ENCODE measurements at regions not wholly inside any gene's neighbourhood (a gene's known extent, or its start where the extent isn't known, plus 50 kb on each side); places are given as distances from the start of the nearest gene placed in this dataset.
"Not testable (repeated sequence)": the region's sequence is repeated elsewhere in the genome, so short reads cannot be mapped to it uniquely, and the experiment has no call there.

DNA sequence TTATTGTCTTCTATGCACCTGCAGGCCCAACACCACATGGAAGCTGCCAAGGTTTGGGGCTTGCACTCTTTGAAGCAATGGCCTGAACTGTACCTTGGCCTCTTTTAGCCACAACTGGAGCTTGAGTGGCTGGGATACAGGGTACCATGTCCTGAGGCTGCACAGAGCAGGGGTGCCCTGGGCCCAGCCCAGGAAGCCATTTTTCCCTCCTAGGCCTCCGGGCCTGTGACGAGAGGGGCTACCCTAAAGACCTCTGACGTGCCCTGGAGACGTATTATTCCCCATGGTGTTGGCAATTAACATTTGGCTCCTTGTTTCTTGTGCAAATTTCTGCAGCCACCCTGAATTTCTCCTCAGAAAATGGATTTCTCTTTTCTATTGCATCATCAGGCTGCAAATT lies 519.9 kb upstream of the MAGEB18 start:
- in situ Hi-C loops (cut with HindIII; ENCODE audit: low sequenced_read_pairs), result no loop called here

DNA sequence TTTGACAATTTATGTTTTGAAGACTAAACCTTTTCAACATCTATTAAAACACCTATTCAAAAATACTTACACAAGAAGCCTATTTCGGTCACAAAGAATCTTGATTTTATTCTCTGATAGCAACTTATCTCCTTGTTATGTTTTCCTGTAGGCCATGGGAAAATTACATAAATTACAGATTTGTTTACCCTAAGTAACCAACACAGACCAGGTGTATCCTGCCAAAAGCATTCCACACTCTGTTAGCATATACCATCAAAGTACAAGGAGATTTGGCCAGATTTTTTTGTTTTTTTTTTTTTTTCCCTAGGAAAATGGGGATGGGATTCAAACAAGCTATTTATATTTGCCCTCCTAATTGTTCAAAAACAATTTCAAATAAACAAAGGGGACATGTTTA lies 497.9 kb upstream of the MAGEB18 start:
- in situ Hi-C loops (cut with HindIII; ENCODE audit: low sequenced_read_pairs), result no loop called here

DNA sequence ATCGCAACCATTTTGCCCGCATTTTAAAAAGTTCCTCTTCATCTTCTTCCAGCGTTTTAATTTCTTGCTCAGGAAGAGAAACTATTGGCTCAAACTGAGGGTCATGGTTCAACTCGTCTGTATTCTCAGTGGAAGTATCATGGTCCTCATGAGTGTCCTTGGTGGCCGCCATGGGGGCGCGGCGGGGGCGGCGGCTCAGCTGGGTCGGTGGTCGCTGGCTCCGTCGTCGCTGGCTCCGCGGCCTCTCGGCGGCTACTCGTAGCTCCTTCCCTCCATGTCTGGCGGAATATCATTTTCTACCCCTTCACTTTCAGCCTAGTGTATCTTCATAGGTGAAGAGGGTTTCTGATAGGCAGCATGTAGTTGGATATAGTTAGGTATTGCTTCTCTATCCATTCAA lies 492.0 kb upstream of the MAGEB18 start:
- in situ Hi-C loops (cut with HindIII; ENCODE audit: low sequenced_read_pairs), result no loop called here

DNA sequence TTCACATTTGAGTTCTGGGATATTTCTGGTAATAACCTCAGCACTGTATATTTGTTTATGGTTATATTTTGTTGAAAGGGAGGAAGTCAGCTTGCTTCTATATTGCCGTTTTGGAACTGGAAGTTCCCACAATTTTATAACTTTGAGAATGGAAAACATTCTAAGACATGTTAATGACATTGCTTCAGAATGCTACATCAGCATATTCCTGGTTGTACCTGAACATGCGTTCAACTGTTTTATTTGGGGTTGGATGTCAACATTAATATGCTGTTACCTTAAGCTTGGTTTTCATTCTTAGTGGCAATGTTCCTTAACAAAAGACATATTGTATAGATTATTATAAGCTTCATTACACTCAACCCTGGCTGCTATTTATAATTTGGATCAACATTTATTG lies 489.4 kb upstream of the MAGEB18 start:
- in situ Hi-C loops (cut with HindIII; ENCODE audit: low sequenced_read_pairs), result no loop called here

DNA sequence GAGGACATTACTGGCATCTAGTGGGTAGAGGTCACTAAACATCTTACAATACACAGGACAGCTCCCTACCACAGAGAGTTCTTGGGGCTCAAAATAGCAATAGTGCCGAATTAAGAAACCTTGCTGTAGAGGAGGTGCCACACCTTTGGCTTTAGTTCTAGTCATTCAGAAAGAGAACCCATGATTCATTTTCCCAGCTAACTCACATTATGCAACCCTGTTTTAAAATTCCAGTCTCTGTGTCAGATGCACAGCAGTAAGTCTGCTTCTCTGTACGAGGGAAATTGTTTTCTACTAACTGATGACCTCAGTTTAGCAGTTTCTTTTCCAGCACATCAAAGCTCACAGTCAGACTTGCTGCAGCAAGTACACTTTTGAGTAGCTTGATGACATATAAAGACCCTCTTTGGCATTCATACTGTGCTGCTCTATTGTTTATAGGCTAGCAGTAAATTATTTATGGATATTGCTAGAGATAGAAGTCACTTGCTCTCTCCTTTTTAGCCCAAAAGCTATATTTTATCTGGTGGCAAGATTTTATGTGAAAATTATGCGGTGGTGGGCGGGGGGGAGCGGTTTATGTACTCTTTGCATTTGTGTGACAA lies 487.8 kb upstream of the MAGEB18 start:
- in situ Hi-C loops (cut with HindIII; ENCODE audit: low sequenced_read_pairs), result no loop called here

DNA sequence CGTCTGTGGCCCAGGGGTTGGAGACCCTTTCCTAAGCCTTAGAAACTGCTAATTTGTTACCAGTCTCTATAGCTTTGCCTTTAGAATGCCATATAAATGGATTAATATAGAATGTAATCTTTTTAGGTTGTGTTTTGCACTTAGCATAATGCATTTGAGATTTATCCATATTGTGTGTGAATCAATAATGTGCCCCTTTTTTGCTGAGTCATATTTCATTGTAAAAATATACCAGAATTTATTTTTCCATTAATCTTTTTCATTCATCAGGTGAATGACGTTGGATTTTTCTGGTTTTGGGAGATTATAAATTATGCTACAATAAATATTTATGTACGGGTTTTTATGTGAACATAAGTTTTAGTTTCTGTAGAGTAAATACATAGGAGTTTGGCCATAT lies 478.8 kb upstream of the MAGEB18 start:
- in situ Hi-C loops (cut with HindIII; ENCODE audit: low sequenced_read_pairs), result no loop called here

DNA sequence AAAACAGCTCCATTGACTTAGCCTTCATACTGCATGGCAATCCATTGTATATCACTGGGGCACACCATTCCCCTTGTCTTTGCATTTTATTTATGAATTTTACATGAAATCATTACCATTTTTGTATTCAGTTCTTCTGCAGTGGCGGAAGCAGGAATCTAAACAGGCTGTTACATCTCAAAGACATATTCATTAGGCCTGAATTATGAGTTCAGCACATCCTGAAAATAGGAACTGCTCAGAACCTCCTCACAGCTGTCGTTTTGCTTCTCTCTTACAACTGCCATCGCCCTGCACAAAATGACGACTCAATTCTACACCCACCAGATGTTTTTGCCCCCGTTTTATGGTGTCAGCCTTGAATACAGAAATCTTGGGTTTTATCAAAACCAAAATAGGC lies 474.4 kb upstream of the MAGEB18 start:
- in situ Hi-C loops (cut with HindIII; ENCODE audit: low sequenced_read_pairs), result no loop called here

DNA sequence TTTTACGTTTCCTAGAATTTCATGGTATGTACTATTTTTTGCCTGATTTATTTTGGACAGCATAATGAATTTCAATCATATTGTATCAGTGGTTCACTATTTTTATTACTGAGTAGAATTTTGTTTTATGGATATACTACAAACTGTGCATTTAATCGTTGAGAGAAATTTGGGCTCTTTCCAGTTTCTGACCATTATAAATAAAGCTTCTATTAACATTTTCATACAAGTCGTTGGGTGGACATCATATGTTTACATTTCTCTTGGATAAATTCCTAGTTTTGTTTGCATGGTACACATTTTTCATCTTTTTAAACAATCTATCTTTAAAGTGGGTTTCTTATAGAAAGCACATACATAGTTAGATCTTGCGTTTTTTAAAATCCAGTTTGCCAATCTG lies 472.7 kb upstream of the MAGEB18 start:
- in situ Hi-C loops (cut with HindIII; ENCODE audit: low sequenced_read_pairs), result no loop called here

DNA sequence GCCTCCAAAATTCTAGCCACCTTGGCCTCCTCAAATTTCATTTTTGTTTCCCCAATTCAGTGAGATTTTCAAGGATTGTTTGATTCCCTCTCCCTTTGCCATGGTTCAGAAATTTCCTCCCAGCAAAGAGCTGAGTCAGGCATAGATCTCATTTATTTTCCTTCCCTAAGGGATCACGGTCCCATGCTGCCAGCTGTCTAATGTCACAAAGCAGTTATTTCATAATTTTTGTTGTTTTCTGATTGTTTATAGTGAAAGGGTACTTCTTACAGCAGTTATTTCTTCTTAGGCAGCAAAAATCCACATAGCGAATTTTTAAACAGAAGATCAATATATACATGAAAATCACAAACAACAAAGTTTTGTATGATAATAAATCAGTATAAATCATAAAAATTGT lies 470.5 kb upstream of the MAGEB18 start:
- in situ Hi-C loops (cut with HindIII; ENCODE audit: low sequenced_read_pairs), result no loop called here

DNA sequence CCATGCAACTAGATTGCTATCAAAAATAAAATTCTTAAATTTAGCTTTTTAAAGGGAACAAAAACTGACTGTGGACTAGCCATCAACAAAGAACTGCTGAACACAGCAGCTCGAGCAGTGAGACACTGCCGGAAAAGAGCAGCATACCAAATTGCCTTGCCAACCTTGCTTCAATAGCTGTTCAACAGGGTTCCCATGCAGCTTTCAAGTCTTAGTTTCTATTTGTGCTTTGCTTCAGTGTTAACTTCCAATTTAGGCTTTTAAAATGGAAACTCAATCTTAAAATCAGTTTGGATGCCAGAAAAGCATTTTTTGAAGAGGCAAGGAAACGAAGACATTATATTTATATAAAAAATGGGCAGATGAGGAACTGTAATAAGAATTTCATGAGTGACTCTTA lies 463.4 kb upstream of the MAGEB18 start:
- in situ Hi-C loops (cut with HindIII; ENCODE audit: low sequenced_read_pairs), result loop anchor here (5.0 kb wide), 1 partner anchor 52 kb away; no protein-coding TSS in a partner anchor

DNA sequence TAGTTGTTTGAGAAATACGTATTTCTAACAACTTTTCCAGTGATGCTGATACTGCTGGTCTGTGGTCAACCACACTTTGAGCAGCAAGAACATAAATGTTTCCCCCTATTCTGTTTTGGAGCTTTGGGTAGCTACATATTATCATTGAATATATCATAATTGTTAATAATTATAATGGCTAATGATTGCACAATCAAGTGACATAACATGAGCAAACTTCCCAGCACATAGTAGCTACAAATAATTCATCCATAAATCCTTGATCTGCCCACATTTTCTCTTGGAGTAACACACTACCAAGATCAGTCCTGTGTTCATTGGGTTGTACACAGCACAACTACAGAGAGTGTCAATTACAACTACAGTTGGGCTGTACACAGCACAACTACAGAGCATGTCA lies 436.3 kb upstream of the MAGEB18 start:
- in situ Hi-C loops (cut with HindIII; ENCODE audit: low sequenced_read_pairs), result no loop called here

DNA sequence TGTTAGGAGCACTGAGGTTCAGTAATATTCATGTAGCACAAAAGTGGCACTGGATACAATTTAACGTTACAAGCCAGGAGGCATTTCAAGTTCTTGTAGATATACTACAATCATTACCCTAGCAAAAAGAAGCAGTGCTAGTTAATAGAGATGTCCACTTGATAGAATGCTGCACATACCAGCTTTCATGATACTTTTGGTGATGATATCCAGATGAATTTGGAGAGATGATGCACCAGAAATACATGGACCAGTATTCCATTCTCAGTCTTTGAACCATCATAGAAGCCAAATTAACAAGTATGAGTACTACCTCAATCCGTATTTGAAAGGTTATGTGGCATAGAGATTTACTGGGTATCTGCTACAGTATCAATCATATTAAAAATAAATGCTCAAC lies 421.0 kb upstream of the MAGEB18 start:
- in situ Hi-C loops (cut with HindIII; ENCODE audit: low sequenced_read_pairs), result no loop called here

DNA sequence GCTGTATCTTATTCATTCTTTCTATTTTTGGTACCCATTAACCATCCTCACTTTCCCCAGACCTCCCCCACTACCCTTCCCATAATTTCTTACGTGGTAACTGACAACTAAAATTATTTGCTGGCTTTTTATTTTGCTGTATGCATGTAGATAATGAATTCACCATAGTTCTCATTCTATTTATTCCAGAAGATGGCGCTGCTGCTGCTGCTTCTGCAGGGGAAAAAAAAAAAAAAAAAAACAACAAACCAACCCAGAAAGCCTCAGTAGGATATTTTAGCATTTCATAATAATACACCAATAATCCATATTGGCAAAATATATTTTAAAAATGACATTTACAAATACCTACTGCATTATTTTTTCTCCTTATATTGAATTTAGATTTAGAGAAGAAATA lies 416.6 kb upstream of the MAGEB18 start:
- in situ Hi-C loops (cut with HindIII; ENCODE audit: low sequenced_read_pairs), result no loop called here

DNA sequence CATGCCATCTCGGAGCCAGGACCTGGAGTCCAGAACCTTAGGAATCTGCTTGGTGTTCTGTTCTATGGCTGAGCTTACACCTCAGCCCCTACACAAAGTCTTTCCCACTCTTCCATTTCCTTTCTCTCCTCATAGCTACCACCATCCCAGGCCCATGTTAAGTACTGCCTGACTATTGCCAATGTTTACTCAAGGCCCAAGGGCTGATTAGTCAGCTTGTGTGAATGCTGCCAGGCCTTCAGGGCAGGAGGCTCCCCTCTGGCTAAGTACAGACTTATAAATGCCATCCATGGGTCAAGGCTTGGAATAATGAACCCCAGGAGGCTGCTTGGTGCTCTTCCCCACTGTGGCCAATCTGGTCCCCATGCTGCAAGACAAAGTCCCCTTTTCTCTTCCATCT lies 411.6 kb upstream of the MAGEB18 start:
- in situ Hi-C loops (cut with HindIII; ENCODE audit: low sequenced_read_pairs), result no loop called here

DNA sequence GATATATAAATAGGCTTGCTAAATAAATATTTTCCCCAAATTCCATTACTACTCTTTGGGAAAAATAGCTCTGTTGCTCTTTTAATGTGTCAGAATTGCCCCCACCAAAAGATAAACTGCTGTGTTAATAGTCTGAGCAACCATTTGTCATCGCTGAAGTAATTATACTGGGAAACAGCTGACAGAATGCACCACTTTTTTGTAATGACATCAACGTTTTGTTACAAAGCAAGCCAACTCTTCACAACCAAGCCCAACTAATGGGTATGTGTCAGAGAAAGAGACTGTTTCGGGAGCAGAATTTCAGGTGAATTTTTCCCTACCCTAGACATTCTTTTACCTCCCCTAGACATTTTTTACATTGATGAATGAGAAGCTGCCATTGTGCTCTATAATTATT lies 405.0 kb upstream of the MAGEB18 start:
- in situ Hi-C loops (cut with HindIII; ENCODE audit: low sequenced_read_pairs), result no loop called here

DNA sequence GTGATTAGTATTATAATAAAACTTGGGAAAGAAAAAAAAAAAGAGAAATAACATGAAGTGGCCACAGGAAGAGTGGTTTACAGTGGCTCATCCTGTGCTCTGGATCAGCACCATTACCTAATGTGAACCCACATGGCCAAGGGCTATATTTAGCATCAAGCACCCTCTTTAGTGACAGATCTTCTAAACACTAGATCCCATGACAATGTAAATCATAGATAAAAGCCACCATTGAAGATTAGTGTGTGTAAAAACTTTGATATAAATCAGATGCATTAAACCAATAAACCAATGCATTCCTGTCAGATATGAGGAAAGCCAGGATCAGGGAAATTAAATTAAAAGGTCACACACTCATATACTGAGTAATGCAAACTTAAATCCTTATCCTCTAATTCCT lies 400.6 kb upstream of the MAGEB18 start:
- in situ Hi-C loops (cut with HindIII; ENCODE audit: low sequenced_read_pairs), result no loop called here

DNA sequence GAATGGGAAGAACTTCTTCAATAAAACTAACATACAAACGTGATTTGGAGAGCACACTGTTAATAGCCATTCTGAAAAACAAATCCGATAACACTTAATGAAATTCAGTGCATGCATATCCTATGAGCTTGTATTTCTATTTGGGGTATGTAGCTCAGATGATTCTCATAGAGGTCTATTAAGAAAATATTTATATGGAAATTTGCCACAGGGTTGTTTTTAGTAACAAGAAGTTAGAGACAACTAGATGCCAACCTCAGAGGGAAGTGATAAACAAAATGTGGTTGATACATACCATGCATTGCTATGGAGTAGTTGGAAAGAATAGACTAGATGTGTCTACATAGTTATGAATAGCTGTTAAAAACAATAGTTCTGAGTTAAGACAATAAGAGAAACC lies 395.8 kb upstream of the MAGEB18 start:
- in situ Hi-C loops (cut with HindIII; ENCODE audit: low sequenced_read_pairs), result no loop called here

DNA sequence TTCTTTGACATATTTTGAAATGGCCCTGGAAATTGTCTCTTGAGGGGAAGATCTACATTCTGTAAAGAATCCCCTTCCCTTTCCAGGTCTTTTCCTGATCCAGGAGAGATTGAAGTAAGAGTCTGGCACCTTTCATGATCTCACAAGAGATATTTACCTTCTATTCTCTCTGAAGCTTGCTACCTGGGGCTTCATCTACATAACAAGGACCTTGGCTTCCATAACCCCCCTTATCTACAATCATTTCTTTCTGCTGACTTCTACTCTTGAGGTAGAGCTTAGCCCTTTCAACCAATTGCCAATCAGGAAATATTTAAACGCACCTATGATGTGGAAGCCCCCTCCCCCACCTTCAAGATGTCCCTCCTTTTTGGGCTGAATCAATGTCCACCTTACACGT lies 383.7 kb upstream of the MAGEB18 start:
- in situ Hi-C loops (cut with HindIII; ENCODE audit: low sequenced_read_pairs), result no loop called here

DNA sequence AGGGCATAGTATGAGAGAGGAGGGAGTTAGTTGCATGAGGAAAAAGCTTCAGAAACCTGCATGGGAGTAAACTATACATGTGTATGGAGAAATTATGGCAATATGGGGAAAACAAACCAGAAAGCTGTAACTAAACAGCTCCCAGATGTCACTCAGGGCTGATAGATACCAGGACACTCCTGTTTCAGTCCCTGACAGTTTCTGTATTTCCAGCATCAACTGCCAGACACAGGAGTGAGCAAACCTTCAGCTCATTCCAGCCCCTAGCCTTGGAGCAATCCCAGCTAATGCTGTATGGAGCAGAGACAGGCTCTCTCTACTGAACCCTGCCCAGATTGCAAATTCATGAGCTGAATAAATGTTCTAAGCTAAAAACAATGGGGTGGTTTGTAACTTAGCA lies 382.9 kb upstream of the MAGEB18 start:
- in situ Hi-C loops (cut with HindIII; ENCODE audit: low sequenced_read_pairs), result no loop called here

DNA sequence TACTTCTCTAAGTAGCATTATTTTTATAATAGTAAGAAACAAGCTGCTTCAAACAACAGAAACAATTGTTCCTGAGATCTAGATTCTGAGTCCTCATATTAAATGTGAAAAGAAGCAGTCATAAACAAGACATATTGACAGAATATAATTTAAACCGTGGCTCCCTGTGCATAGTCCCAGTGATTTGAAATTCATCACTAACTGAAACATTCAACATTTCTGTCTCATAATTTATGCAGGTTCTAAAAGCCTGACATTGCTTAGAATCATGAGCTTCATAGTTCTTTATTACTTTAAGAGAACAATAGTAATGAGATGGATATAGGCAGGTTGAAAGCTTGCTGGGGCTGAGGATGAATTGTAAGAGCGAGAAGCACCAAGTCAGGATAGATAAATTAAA lies 375.5 kb upstream of the MAGEB18 start:
- in situ Hi-C loops (cut with HindIII; ENCODE audit: low sequenced_read_pairs), result no loop called here

DNA sequence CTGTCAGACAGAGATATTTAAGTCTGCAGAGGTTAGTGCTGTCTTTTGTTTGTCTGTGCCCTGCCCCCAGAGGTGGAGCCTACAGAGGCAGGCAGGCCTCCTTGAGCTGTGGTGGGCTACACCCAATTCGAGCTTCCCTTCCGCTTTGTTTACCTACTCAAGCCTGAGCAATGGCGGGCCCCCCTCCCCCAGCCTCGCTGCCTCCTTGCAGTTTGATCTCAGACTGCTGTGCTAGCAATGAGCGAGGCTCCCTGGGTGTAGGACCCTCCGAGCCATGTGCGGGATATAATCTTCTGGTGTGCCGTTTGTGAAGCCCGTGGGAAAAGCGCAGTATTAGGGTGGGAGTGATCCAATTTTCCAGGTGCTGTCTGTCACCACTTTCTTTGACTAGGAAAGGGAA lies 366.3 kb upstream of the MAGEB18 start:
- in situ Hi-C loops (cut with HindIII; ENCODE audit: low sequenced_read_pairs), result not testable (repeated sequence)

DNA sequence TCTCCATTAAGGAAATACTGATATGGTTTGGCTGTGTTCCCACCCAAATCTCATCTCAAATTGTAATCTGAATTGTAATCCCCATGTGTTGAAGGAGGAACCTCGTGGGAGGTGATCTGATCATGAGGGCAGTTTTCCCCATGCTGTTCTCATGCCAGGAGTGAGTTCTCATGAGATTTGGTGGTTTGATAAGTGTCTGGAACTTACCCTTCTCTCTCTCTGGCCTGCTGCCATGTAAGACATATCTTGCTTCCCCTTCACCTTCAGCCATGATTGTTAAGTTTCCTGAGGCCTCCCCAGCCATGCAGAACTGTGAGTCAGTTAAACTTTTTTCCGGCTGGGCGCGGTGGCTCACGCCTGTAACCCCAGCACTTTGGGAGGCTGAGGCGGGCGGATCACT lies 340.3 kb upstream of the MAGEB18 start:
- in situ Hi-C loops (cut with HindIII; ENCODE audit: low sequenced_read_pairs), result not testable (repeated sequence)

DNA sequence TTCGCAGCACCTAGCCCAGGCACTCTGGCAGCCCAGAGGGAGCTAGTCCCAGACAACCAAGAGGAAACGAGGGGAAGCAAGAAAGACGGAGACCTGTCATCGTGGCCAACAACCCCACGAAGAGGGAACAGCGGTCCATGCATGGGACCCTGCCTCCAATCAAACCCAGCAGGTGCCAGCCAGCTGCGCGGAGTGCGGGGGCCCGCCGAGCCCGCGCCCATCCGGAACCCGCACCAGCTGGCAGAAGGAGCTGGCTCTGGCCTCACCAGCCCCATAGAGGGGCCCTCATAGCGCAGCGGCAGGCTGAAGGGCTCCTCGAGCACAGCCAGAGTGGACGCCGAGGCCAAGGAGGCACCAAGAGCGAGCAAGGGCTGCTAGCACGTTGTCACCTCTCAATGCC lies 332.4 kb upstream of the MAGEB18 start:
- in situ Hi-C loops (cut with HindIII; ENCODE audit: low sequenced_read_pairs), result no loop called here

DNA sequence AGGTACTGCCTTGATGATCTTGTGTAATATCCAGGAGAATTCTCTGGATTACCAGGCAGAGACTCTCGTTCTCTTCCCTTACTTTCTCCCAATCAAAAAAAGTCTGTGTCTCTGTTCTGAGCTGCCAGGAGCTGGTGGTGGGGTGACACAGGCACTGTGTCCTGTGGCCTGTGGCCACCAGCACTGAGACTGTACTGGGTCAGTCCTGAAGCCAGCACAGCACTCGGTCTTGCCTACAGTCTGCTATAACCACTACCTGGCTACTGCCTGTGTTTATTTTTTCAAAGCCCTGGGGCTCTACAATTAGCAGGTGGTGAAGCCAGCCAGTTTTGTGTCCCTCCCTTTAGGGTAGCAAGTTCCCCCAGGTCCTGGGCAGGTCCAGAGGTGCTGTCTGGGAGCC lies 331.1 kb upstream of the MAGEB18 start:
- in situ Hi-C loops (cut with HindIII; ENCODE audit: low sequenced_read_pairs), result no loop called here
